Stomach (tissue), 8 donors: ENCODE measurements at regions not wholly inside any gene's neighbourhood (a gene's known extent, or its start where the extent isn't known, plus 50 kb on each side); places are given as distances from the start of the nearest gene placed in this dataset.

Experiments used
- DNase-seq, 2 donors: peaks; one replicate each; pipeline versions ENCODE4 v3.0.0 to v3.0.0-alpha.2; 2013 to 2019
- H3K27ac ChIP-seq, 5 donors: fragments of 200-600 bp in 4 of 5; sonication (generic) in 4 of 5; one replicate each; pipeline ENCODE4 v1.5.1; 2013 to 2019; ENCODE audit warnings: mild to moderate bottlenecking in 1 of 5, moderate library complexity in 1 of 5
- H3K27me3 ChIP-seq, 3 donors: fragments of 200-600 bp; sonication (generic); one replicate each; pipeline ENCODE4 v1.5.1; 2017 to 2019; ENCODE audit warnings: mixed run types in 1 of 3
- H3K36me3 ChIP-seq, 4 donors: fragments of 200-600 bp; sonication (generic); 1 replicate in 3 of 4; 2 replicates in 1 of 4; pipeline ENCODE4 v1.5.1; 2016 to 2019
- H3K4me1 ChIP-seq, 4 donors: fragments of 200-600 bp; sonication (generic); one replicate each; pipeline ENCODE4 v1.5.1; 2016 to 2019
- H3K4me3 ChIP-seq, 4 donors: fragments of 200-600 bp; sonication (generic) in 3 of 4; one replicate each; pipeline ENCODE4 v1.5.1; 2016 to 2019; ENCODE audit warnings: mild to moderate bottlenecking in 1 of 4
- H3K9me3 ChIP-seq, 4 donors: fragments of 200-600 bp; sonication (generic); one replicate each; pipeline ENCODE4 v1.5.1; 2016 to 2019
- CTCF ChIP-seq, 7 experiments: fragments of 450-650 bp in 4 of 7; fragments of 200-600 bp in 3 of 7; sonication (generic) in 3 of 7; IDR thresholded peaks; one replicate each; pipeline ENCODE4 v1.5.1; 2016 to 2019; ENCODE audit warnings: antibody characterized with exemption in 7 of 7, control low read depth in 2 of 7, mild to moderate bottlenecking in 1 of 7
- EP300 ChIP-seq: sonication (generic); formaldehyde crosslinking; IDR thresholded peaks from one replicate; pipeline ENCODE4 v1.6.1; 2017; ENCODE audit warnings: antibody characterized with exemption
- POLR2A ChIP-seq, 4 donors: fragments of 450-650 bp; IDR thresholded peaks; one replicate each; pipeline ENCODE4 v1.6.1; 2016; ENCODE audit warnings: antibody characterized with exemption in 4 of 4, control low read depth in 2 of 4, mild to moderate bottlenecking in 1 of 4, moderate library complexity in 1 of 4
- POLR2AphosphoS5 ChIP-seq, 3 donors: sonication (generic); formaldehyde crosslinking; IDR thresholded peaks; one replicate each; pipeline ENCODE4 v1.6.1; 2016; ENCODE audit warnings: antibody characterized with exemption in 3 of 3
- WGBS, 5 donors: extraction: QIAGEN DNeasy Blood & Tissue Kit in 3 of 5; methylation state at CpG; one replicate each; pipeline versions ENCODE4 v1.1.5 to v1.1.7; 2013 to 2018; 5-methylcytosine and 5-hydroxymethylcytosine counted together
- intact Hi-C: fragments of 100-400 bp; cut with DNase I; formaldehyde crosslinking; loops from one replicate; pipeline ENCODE4 v1.15.1; 2023; ENCODE audit warnings: low total_unique reads
- donor health status: healthy with polysubstance abuse.
- donor health status: Bipolar disorder and iron deficiency.
- donor health status: healthy.

- no peak overlapping the region for H3K4me3 ChIP-seq
- WGBS, 5 donors = 34 to 43% (median 41%) methylated on average over 3 of the region's 3 CpGs
- H3K9me3 ChIP-seq = no peaks in the 10 kb centered on the region
- intact Hi-C loops = no loop called here
- no peaks in the 10 kb centered on the region for H3K4me1 ChIP-seq
- TF ChIP-seq CTCF (IDR thresholded peaks at IDR 0.05) (no peak), POLR2AphosphoS5 (IDR thresholded peaks at IDR 0.05) (no peak), POLR2A (IDR thresholded peaks at IDR 0.05) (no peak)
- H3K27me3 ChIP-seq = peaks cover 0 to 14% (median 11%) of the 10 kb centered on the region in 3 donors
- no peak overlapping the region for H3K27ac ChIP-seq
- no peak for DNase-seq
- no peaks in the 10 kb centered on the region for H3K36me3 ChIP-seq
These were observed 52.9 kb upstream of the HDDC2 start for GRCh38 chr6:125354649-125355048.

- no peak for DNase-seq
- no peaks in the 10 kb centered on the region for H3K36me3 ChIP-seq
- 34 to 50% (median 41%) methylated on average over 5 of the region's 5 CpGs for WGBS, 5 donors
- H3K9me3 ChIP-seq = no peaks in the 10 kb centered on the region
- intact Hi-C loops = no loop called here
- peak overlapping the region in 1 of 5 donors; percentile 20 for H3K27ac ChIP-seq
- H3K4me1 ChIP-seq = no peaks in the 10 kb centered on the region
- no peak overlapping the region for H3K4me3 ChIP-seq
- peaks cover 0 to 21% (median 14%) of the 10 kb centered on the region in 3 donors for H3K27me3 ChIP-seq
- TF ChIP-seq POLR2A (IDR thresholded peaks at IDR 0.05) = no peak
- TF ChIP-seq CTCF (IDR thresholded peaks at IDR 0.05) = no peak
- TF ChIP-seq POLR2AphosphoS5 (IDR thresholded peaks at IDR 0.05) = no peak
- no peak for TF ChIP-seq EP300
These were observed 55.1 kb upstream of the HDDC2 start for GRCh38 chr6:125356884-125357283.

GRCh38 chr6:125357515-125358256 lies 55.9 kb upstream of the HDDC2 start:
- Histone ChIP-seq H3K4me3 (no peak overlapping the region), H3K4me1 (peaks cover 0 to 4% (median under 1%) of the 10 kb centered on the region in 4 donors), H3K27ac (no peak overlapping the region), H3K27me3 (peaks cover 0 to 24% (median 18%) of the 10 kb centered on the region in 3 donors), H3K36me3 (no peaks in the 10 kb centered on the region), H3K9me3 (no peaks in the 10 kb centered on the region)
- intact Hi-C loops = no loop called here
- WGBS, 5 donors = 27 to 38% (median 36%) methylated on average over 8 of the region's 8 CpGs
- TF ChIP-seq EP300 (no peak), POLR2AphosphoS5 (IDR thresholded peaks at IDR 0.05) (no peak), CTCF (IDR thresholded peaks at IDR 0.05) (no peak), POLR2A (IDR thresholded peaks at IDR 0.05) (no peak)
- DNase-seq = peak in 1 of 2 donors; percentile 85

GRCh38 chr6:125358898-125359297 lies 57.1 kb upstream of the HDDC2 start:
- H3K4me1 ChIP-seq = peaks cover 7 to 16% (median 10%) of the 10 kb centered on the region in 4 donors
- H3K27me3 ChIP-seq = peaks cover 0 to 36% (median 30%) of the 10 kb centered on the region in 3 donors
- no peak for DNase-seq
- intact Hi-C loops = no loop called here
- 87 to 95% (median 93%) methylated on average over 3 of the region's 3 CpGs for WGBS, 5 donors
- no peak for TF ChIP-seq EP300
- TF ChIP-seq CTCF (IDR thresholded peaks at IDR 0.05) = no peak
- no peak for TF ChIP-seq POLR2AphosphoS5 (IDR thresholded peaks at IDR 0.05)
- no peak for TF ChIP-seq POLR2A (IDR thresholded peaks at IDR 0.05)
- no peak overlapping the region for H3K27ac ChIP-seq
- H3K4me3 ChIP-seq = no peak overlapping the region
- no peaks in the 10 kb centered on the region for H3K9me3 ChIP-seq
- H3K36me3 ChIP-seq = no peaks in the 10 kb centered on the region
